MM.1S (cell line): ENCODE measurements at regions not wholly inside any gene's neighbourhood (a gene's known extent, or its start where the extent isn't known, plus 50 kb on each side); places are given as distances from the start of the nearest gene placed in this dataset.

Experiments used
- DNase-seq: peaks from one replicate; pipeline ENCODE4 v3.0.0-alpha.2; 2015
- H2AFZ ChIP-seq: fragments of 300-600 bp; sonication (generic); 2 replicates; pipeline ENCODE4 v1.6.0; 2016; ENCODE audit warnings: antibody characterized with exemption, low read length
- H3F3A ChIP-seq: fragments of 300-600 bp; sonication (generic); 2 replicates; pipeline ENCODE4 v1.6.1; 2016; ENCODE audit warnings: mild to moderate bottlenecking, antibody characterized with exemption, low read length, moderate library complexity, mixed read lengths; ENCODE audit not compliant: insufficient read depth
- H3K27ac ChIP-seq: fragments of 300-600 bp; sonication (generic); 2 replicates; pipeline ENCODE4 v1.5.1; 2016; ENCODE audit warnings: mild to moderate bottlenecking, low read length
- H3K27me3 ChIP-seq: fragments of 300-600 bp; sonication (generic); replicated peaks from 2 replicates; pipeline ENCODE4 v1.6.0; 2016; ENCODE audit warnings: low read length; ENCODE audit not compliant: insufficient read depth
- H3K36me3 ChIP-seq: fragments of 300-600 bp; sonication (generic); replicated peaks from 2 replicates; pipeline ENCODE4 v1.6.1; 2016; ENCODE audit warnings: mild to moderate bottlenecking, low read length, mixed read lengths; ENCODE audit not compliant: insufficient read depth
- H3K4me1 ChIP-seq: fragments of 300-600 bp; sonication (generic); 2 replicates; pipeline ENCODE4 v1.6.1; 2016; ENCODE audit warnings: low read length, mixed read lengths
- H3K4me2 ChIP-seq: fragments of 300-600 bp; sonication (generic); 2 replicates; pipeline ENCODE4 v1.6.0; 2016; ENCODE audit warnings: low read depth, low read length
- H3K4me3 ChIP-seq: fragments of 300-600 bp; sonication (generic); 2 replicates; pipeline ENCODE4 v1.5.1; 2016; ENCODE audit warnings: low read length, mixed read lengths
- H3K79me2 ChIP-seq: fragments of 300-600 bp; sonication (generic); 2 replicates; pipeline ENCODE4 v1.6.1; 2016; ENCODE audit warnings: mixed run types, low read length, mixed read lengths
- H3K9ac ChIP-seq: fragments of 300-600 bp; sonication (generic); 2 replicates; pipeline ENCODE4 v1.6.1; 2016; ENCODE audit warnings: low read length, mixed read lengths
- H3K9me2 ChIP-seq: fragments of 300-600 bp; sonication (generic); replicated peaks from 2 replicates; pipeline ENCODE4 v1.6.1; 2016; ENCODE audit warnings: mild to moderate bottlenecking, low read length, mixed read lengths; ENCODE audit not compliant: insufficient read depth
- H3K9me3 ChIP-seq: fragments of 300-600 bp; sonication (generic); replicated peaks from 2 replicates; pipeline ENCODE4 v1.6.1; 2016; ENCODE audit warnings: mild to moderate bottlenecking, low read length, mixed read lengths; ENCODE audit not compliant: insufficient read depth
- H4K20me1 ChIP-seq: fragments of 300-600 bp; sonication (generic); 2 replicates; pipeline ENCODE4 v1.6.1; 2016; ENCODE audit warnings: mild to moderate bottlenecking, low read length, moderate library complexity, mixed read lengths; ENCODE audit not compliant: insufficient read depth
- CTCF ChIP-seq: fragments of 300-600 bp; sonication (generic); IDR thresholded peaks from 2 replicates; pipeline ENCODE4 v1.5.1; 2016; ENCODE audit warnings: antibody characterized with exemption, low read length, mixed read lengths
- EZH2 ChIP-seq: fragments of 300-600 bp; sonication (generic); optimal IDR thresholded peaks from 2 replicates; pipeline ENCODE3; 2017; ENCODE audit warnings: low read depth, mild to moderate bottlenecking, antibody characterized with exemption, low read length, mixed read lengths
- EZH2phosphoT487 ChIP-seq: fragments of 300-600 bp; sonication (generic); IDR thresholded peaks from 2 replicates; pipeline ENCODE4 v1.6.1; 2018; ENCODE audit warnings: antibody characterized with exemption, low read length

DNA sequence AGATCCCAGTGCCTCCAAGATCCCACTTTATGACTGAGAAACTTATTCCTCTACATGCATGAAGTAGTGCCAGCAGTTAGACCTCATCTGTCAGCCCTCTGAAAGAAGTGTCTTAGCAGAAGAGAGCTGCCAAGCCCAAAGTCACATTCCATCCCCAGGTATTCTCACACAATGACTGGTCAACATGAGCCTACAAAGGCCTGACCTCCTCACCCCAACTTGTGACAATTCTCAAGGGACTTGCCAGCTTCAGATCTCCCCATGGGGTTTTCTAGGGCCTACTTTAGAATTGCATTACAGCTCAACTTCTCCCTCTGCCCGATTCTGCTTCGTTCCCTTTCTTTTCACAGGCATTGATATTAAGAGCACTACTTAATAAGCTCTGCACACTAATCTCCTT lies 393.8 kb upstream of the SLC30A5 start:
- no peak overlapping the region for H3K27ac ChIP-seq
- H3K4me2 ChIP-seq: no peak overlapping the region
- H3K27me3 ChIP-seq: no peaks in the 10 kb centered on the region
- H3K4me3 ChIP-seq: no peak overlapping the region
- H3K9me3 ChIP-seq: no peaks in the 10 kb centered on the region
- no peaks in the 10 kb centered on the region for H3K9me2 ChIP-seq
- H3F3A ChIP-seq: no peaks in the 10 kb centered on the region
- no peaks in the 10 kb centered on the region for H3K36me3 ChIP-seq
- no peak for TF ChIP-seq EZH2phosphoT487
- no peak for TF ChIP-seq EZH2
- H3K79me2 ChIP-seq: no peaks in the 10 kb centered on the region
- H4K20me1 ChIP-seq: no peaks in the 10 kb centered on the region
- no peaks in the 10 kb centered on the region for H3K4me1 ChIP-seq
- no peak overlapping the region for H2AFZ ChIP-seq
- H3K9ac ChIP-seq: no peak overlapping the region
- DNase-seq: no peak

DNA sequence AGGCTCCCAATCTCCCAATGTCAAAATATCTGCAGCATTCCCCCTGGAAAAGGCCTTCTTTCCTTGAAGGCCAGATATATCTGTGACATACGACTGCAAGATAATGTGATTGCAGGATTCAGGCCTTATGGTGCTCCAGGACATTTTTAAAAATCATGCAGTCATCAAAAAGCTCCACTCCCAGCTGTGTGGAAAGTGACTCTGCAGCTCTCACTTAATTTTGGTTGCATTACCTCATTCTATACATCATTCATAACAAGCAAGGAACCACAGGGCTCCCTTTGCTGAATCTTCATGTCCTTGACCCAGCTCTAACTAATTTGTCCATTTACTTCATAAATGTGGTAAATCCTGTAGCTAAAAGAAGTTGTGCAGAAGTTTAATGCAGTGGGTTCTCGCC lies 386.2 kb upstream of the SLC30A5 start:
- H3K79me2 ChIP-seq: no peaks in the 10 kb centered on the region
- no peaks in the 10 kb centered on the region for H3K36me3 ChIP-seq
- peaks cover 22% of the 10 kb centered on the region for H3K4me1 ChIP-seq
- H3K9ac ChIP-seq: no peak overlapping the region
- TF ChIP-seq EZH2phosphoT487: no peak
- no peak for TF ChIP-seq CTCF
- no peak for TF ChIP-seq EZH2
- no peak overlapping the region for H3K4me3 ChIP-seq
- no peaks in the 10 kb centered on the region for H3K9me3 ChIP-seq
- DNase-seq: no peak
- H2AFZ ChIP-seq: no peak overlapping the region
- H3F3A ChIP-seq: no peaks in the 10 kb centered on the region
- no peak overlapping the region for H3K4me2 ChIP-seq
- no peak overlapping the region for H3K27ac ChIP-seq
- H4K20me1 ChIP-seq: no peaks in the 10 kb centered on the region
- H3K27me3 ChIP-seq: no peaks in the 10 kb centered on the region
- H3K9me2 ChIP-seq: no peaks in the 10 kb centered on the region

DNA sequence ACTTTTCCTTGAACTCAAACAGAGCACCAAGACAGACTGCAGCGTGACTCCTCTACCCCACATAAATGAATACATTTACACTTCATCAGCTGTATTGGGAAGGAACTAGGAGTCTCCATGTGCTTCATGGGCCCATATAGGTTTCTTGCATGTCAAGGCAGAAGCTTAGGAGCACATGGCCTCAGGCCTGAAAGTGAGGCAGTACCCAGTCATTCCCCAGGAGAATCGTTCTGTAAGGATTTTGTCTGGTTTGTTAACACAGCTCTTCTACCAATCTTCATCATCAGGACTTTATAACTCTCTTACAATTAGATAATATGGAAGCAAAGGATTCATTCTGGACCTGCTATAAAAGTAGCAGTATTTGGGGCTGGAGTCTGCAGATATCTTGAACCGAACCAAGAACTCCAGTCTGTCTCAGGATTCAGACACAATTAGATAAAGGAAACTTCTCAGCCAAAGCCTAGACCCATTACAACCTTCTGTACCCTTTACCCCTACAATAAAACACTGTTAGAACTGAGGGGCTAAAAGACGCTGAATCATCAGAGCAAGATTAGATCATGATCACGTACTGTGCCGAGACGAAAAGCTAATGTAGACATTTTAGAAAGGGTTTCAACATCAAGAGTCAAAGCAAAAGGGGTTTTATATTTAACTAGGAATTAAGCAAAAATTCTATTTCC lies 385.5 kb upstream of the SLC30A5 start:
- Histone ChIP-seq H3K27me3 (no peaks in the 10 kb centered on the region), H3K27ac (no peak overlapping the region), H3K9me2 (no peaks in the 10 kb centered on the region), H3K79me2 (no peaks in the 10 kb centered on the region), H3K4me3 (no peak overlapping the region), H2AFZ (no peak overlapping the region), H3K9me3 (no peaks in the 10 kb centered on the region), H3F3A (no peaks in the 10 kb centered on the region), H3K36me3 (no peaks in the 10 kb centered on the region), H3K9ac (no peak overlapping the region), H4K20me1 (no peaks in the 10 kb centered on the region), H3K4me1 (peaks cover 25% of the 10 kb centered on the region), H3K4me2 (no peak overlapping the region)
- DNase-seq: no peak
- TF ChIP-seq EZH2phosphoT487 (no peak), EZH2 (no peak), CTCF (no peak)

DNA sequence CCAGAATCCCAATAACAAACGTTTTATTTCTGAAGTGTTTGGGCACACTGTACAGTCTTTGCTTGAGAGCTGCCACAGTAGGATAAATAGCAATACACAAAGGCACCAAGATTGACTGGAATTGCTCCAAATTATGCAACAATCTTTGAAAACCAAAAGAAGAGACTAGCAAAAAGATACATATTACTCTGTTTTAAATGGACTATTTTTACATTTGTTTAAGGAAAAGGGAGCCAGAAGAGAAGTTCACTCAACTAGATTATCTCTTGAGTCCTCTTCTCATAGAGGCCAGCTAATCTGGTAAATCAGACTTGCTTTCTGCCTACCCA lies 385.0 kb upstream of the SLC30A5 start:
- Histone ChIP-seq H3K9me3 (no peaks in the 10 kb centered on the region), H4K20me1 (no peaks in the 10 kb centered on the region), H3K9me2 (no peaks in the 10 kb centered on the region), H3F3A (no peaks in the 10 kb centered on the region), H3K79me2 (no peaks in the 10 kb centered on the region), H3K27ac (no peak overlapping the region), H3K36me3 (no peaks in the 10 kb centered on the region), H3K4me1 (peaks cover 25% of the 10 kb centered on the region), H3K4me3 (no peak overlapping the region), H2AFZ (no peak overlapping the region), H3K9ac (no peak overlapping the region), H3K27me3 (no peaks in the 10 kb centered on the region), H3K4me2 (no peak overlapping the region)
- TF ChIP-seq EZH2phosphoT487 (no peak), CTCF (no peak), EZH2 (no peak)
- no peak for DNase-seq
